Heart left ventricle (tissue), 13 donors: ENCODE measurements at regions not wholly inside any gene's neighbourhood (a gene's known extent, or its start where the extent isn't known, plus 50 kb on each side); places are given as distances from the start of the nearest gene placed in this dataset.

Experiments
- CTCF ChIP-seq, 12 donors: fragments of 200-600 bp; sonication (generic) in 4 of 12; IDR thresholded peaks; one replicate each; pipeline versions ENCODE4 v1.5.0 to v1.8.0; 2018 to 2022; ENCODE audit warnings: antibody characterized with exemption in 12 of 12, mild to moderate bottlenecking in 5 of 12
- POLR2A ChIP-seq, 2 donors: fragments of 450-650 bp; IDR thresholded peaks; one replicate each; pipeline ENCODE4 v1.6.1; 2017; ENCODE audit warnings: antibody characterized with exemption in 2 of 2, mild to moderate bottlenecking in 2 of 2, moderate library complexity in 2 of 2
- donor health status: ischemic (EF 13 %, LVEDD 7.1; RV severe dilation, severe dysfunction).
- donor health status: DM: no; HTN: yes; CAD: no.
- donor health status: DM: no; HTN: no; CAD: no.
- donor health status: ischemic (EF 25% LVEDD 6.9; RV normal size, moderate dysfunction).
- donor health status: ischemic (EF 25% LVEDD 5.7; RV mildly dilated, moderate dysfunction).
- donor health status: ischemic (EF 35%, LVEDD 5.7; RV mildly dilated, moderate dysfunction).
- donor health status: nonischemic (EF 11% LVEDD 7.7; RV severe dilation, severe dysfunction).
- donor health status: DM: yes; HTN: yes; CAD: no.
- donor health status: PGD.
- donor health status: ischemic (EF 29% LVEDD 5.4; RV normal size, mild dysfunction).
- donor health status: nonischemic (EF 23%, LVEDD 6.1; RV moderate dilation, normal function).

- TF ChIP-seq POLR2A (IDR thresholded peaks at IDR 0.05) (no peak), CTCF (IDR thresholded peaks at IDR 0.05) (no peak)
These were observed 436.0 kb downstream of the CETN3 start for GRCh38 chr5:89973516-89973915.
